ENCODE measurements at regions not wholly inside any gene's neighbourhood (a gene's known extent, or its start where the extent isn't known, plus 50 kb on each side); places are given as distances from the start of the nearest gene placed in this dataset.

GRCh38 chr12:9334964-9335363, 126.8 kb upstream of the PZP start:
- in situ Hi-C loops (cut with MboI; ENCODE audit: low sequenced_read_pairs in 4 of 4) (loop anchor here in 2 of 4 donors (25.0 kb wide), 1 partner anchor 377 kb away; no protein-coding TSS in a partner anchor), intact Hi-C loops (cut with DNase I; ENCODE audit: low total_unique reads) (loop anchor here (5.0 kb wide), 1 partner anchor 372 kb away; no protein-coding TSS in a partner anchor)
- Histone ChIP-seq H3K4me3 (no peak overlapping the region), H3K4me1 (peaks cover 0 to 2% of the 10 kb centered on the region in 2 donors), H3K36me3 (no peaks in the 10 kb centered on the region), H3K27me3 (no peaks in the 10 kb centered on the region), H3K27ac (no peak overlapping the region), H3K9me3 (no peaks in the 10 kb centered on the region)
- ATAC-seq: no peak
- DNase-seq: no peak
- TF ChIP-seq POLR2A (IDR thresholded peaks at IDR 0.05) (no peak), CTCF (IDR thresholded peaks at IDR 0.05 in 4 of 5, conservative IDR thresholded peaks at IDR 0.05 in 1 of 5) (no peak)

GRCh38 chr12:9334041-9334692, 126.0 kb upstream of the PZP start:
- TF ChIP-seq POLR2A (IDR thresholded peaks at IDR 0.05) (no peak), CTCF (IDR thresholded peaks at IDR 0.05 in 4 of 5, conservative IDR thresholded peaks at IDR 0.05 in 1 of 5) (no peak)
- Histone ChIP-seq H3K4me3 (no peak overlapping the region), H3K9me3 (no peaks in the 10 kb centered on the region), H3K4me1 (peaks cover 0 to 2% of the 10 kb centered on the region in 2 donors), H3K27me3 (no peaks in the 10 kb centered on the region), H3K36me3 (no peaks in the 10 kb centered on the region), H3K27ac (no peak overlapping the region)
- in situ Hi-C loops (cut with MboI; ENCODE audit: low sequenced_read_pairs in 4 of 4) (loop anchor here in 2 of 4 donors (25.0 kb wide), 1 partner anchor 378 kb away; no protein-coding TSS in a partner anchor), intact Hi-C loops (cut with DNase I; ENCODE audit: low total_unique reads) (loop anchor here (5.0 kb wide), 1 partner anchor 373 kb away; no protein-coding TSS in a partner anchor)
- ATAC-seq (no peak), DNase-seq (no peak)

GRCh38 chr12:9333161-9333560, 125.0 kb upstream of the PZP start:
- H3K4me1 ChIP-seq: peaks cover 0 to 2% of the 10 kb centered on the region in 2 donors
- intact Hi-C loops (cut with DNase I; ENCODE audit: low total_unique reads) (loop anchor here (5.0 kb wide), 1 partner anchor 374 kb away; no protein-coding TSS in a partner anchor), in situ Hi-C loops (cut with MboI; ENCODE audit: low sequenced_read_pairs in 4 of 4) (loop anchor here in 2 of 4 donors (25.0 kb wide), 1 partner anchor 379 kb away; no protein-coding TSS in a partner anchor)
- H3K27ac ChIP-seq: no peak overlapping the region
- TF ChIP-seq POLR2A (IDR thresholded peaks at IDR 0.05) (no peak), CTCF (IDR thresholded peaks at IDR 0.05 in 4 of 5, conservative IDR thresholded peaks at IDR 0.05 in 1 of 5) (no peak)
- ATAC-seq (no peak), DNase-seq (no peak)
- no peaks in the 10 kb centered on the region for H3K36me3 ChIP-seq
- H3K9me3 ChIP-seq: no peaks in the 10 kb centered on the region
- H3K4me3 ChIP-seq: no peak overlapping the region
- H3K27me3 ChIP-seq: no peaks in the 10 kb centered on the region

GRCh38 chr12:9332564-9332963, 124.4 kb upstream of the PZP start:
- Histone ChIP-seq H3K4me3 (no peak overlapping the region), H3K27me3 (no peaks in the 10 kb centered on the region), H3K27ac (no peak overlapping the region), H3K4me1 (peaks cover 0 to 2% of the 10 kb centered on the region in 2 donors), H3K9me3 (no peaks in the 10 kb centered on the region), H3K36me3 (no peaks in the 10 kb centered on the region)
- no peak for ATAC-seq
- intact Hi-C loops (cut with DNase I; ENCODE audit: low total_unique reads) (loop anchor here (5.0 kb wide), 1 partner anchor 375 kb away; no protein-coding TSS in a partner anchor), in situ Hi-C loops (cut with MboI; ENCODE audit: low sequenced_read_pairs in 4 of 4) (loop anchor here in 2 of 4 donors (25.0 kb wide), 1 partner anchor 380 kb away; no protein-coding TSS in a partner anchor)
- TF ChIP-seq POLR2A (IDR thresholded peaks at IDR 0.05) (no peak), CTCF (IDR thresholded peaks at IDR 0.05 in 4 of 5, conservative IDR thresholded peaks at IDR 0.05 in 1 of 5) (no peak)
- DNase-seq: no peak

Data from gastrocnemius medialis (tissue), 4 donors.